Spleen (tissue), 7 donors: ENCODE measurements at regions not wholly inside any gene's neighbourhood (a gene's known extent, or its start where the extent isn't known, plus 50 kb on each side); places are given as distances from the start of the nearest gene placed in this dataset.

Source experiments
- CTCF ChIP-seq, 11 experiments: fragments of 200-600 bp in 7 of 11; fragments of 450-650 bp in 4 of 11; sonication (generic) in 4 of 11; IDR thresholded peaks in 8 of 11; conservative IDR thresholded peaks in 3 of 11; 1 replicate in 7 of 11; 2 replicates in 4 of 11; pipeline versions ENCODE4 v1.4.0 to v1.8.0; 2016 to 2021; ENCODE audit warnings: antibody characterized with exemption in 11 of 11, inconsistent platforms in 4 of 11, mild to moderate bottlenecking in 1 of 11
- POLR2A ChIP-seq, 3 donors: fragments of 450-650 bp; IDR thresholded peaks; one replicate each; pipeline ENCODE4 v1.5.1; 2017; ENCODE audit warnings: antibody characterized with exemption in 3 of 3, mild to moderate bottlenecking in 1 of 3
- POLR2AphosphoS5 ChIP-seq, 3 donors: sonication (generic); formaldehyde crosslinking; IDR thresholded peaks; one replicate each; pipeline ENCODE4 v1.5.1; 2017; ENCODE audit warnings: antibody characterized with exemption in 3 of 3
- donor health status: DM: no; HTN: no; CAD: no; lungs with moderate emphysema.
- donor health status: DM: no; HTN: no; CAD: no.
- donor health status: DM: no; HTN: no; CAD: no.

- TF ChIP-seq POLR2A (IDR thresholded peaks at IDR 0.05) (no peak), CTCF (IDR thresholded peaks at IDR 0.05 in 8 of 11, conservative IDR thresholded peaks at IDR 0.05 in 3 of 11) (no peak), POLR2AphosphoS5 (IDR thresholded peaks at IDR 0.05) (no peak)
Observed at GRCh38 chrX:97984641-97985040, 1100.9 kb downstream of the RPA4 start.
